Endothelial cell of umbilical vein (primary cell): ENCODE measurements at regions not wholly inside any gene's neighbourhood (a gene's known extent, or its start where the extent isn't known, plus 50 kb on each side); places are given as distances from the start of the nearest gene placed in this dataset.

Experiments
- BruUV-seq: library from RNA; stranded (reverse); fragments of 400-500 nt; replicated peaks from 2 replicates; lab custom pipeline; 2021; lab: Mats Ljungman, UMichigan
- CTCF ChIA-PET: fragments of 300-600, 350-600 bp; sonication (Branson Sonifier 250); formaldehyde crosslinking; loops from one replicate; lab custom pipeline; 2021; ENCODE audit warnings: antibody characterized with exemption, inconsistent platforms; lab: Charles Lee
- POLR2A ChIA-PET: fragments of 300-600, 350-600 bp; sonication (Branson Sonifier 250); formaldehyde crosslinking; loops from one replicate; lab custom pipeline; 2021; ENCODE audit warnings: antibody characterized with exemption, inconsistent platforms; lab: Charles Lee
- DNase-seq: peaks from one replicate; pipeline ENCODE4 v3.0.0-alpha.2; 2011; ENCODE audit warnings: low read depth, low spot score
- FAIRE-seq: peaks from 2 replicates; lab custom pipeline; 2011; peaks lifted over from hg19 to GRCh38; lab: Jason Lieb, UNC
- H2AFZ ChIP-seq: 2 replicates; pipeline ENCODE4 v1.6.0; 2012; ENCODE audit warnings: low read depth, low read length, control low read depth, inconsistent platforms
- H3K27ac ChIP-seq: 2 replicates; pipeline ENCODE4 v1.5.1; 2011; ENCODE audit warnings: low read depth, mild to moderate bottlenecking, control low read depth, low read length, moderate library complexity; ENCODE audit not compliant: insufficient read depth
- H3K27me3 ChIP-seq, 2 experiments: 2 replicates each; pipeline versions ENCODE4 v1.6.0 to v1.6.1; 2011; ENCODE audit warnings: low read length in 2 of 2, mixed read lengths in 1 of 2; ENCODE audit not compliant: control insufficient read depth in 2 of 2, insufficient read depth in 2 of 2
- H3K36me3 ChIP-seq, 2 experiments: 2 replicates in 1 of 2; 3 replicates in 1 of 2; pipeline ENCODE4 v1.5.1; 2011; ENCODE audit warnings: low read length in 2 of 2, mild to moderate bottlenecking in 1 of 2, moderate library complexity in 1 of 2; ENCODE audit not compliant: control insufficient read depth in 2 of 2, insufficient read depth in 2 of 2; ENCODE audit errors: extremely low read depth in 1 of 2
- H3K4me1 ChIP-seq: 3 replicates; pipeline ENCODE4 v1.5.1; 2011; ENCODE audit warnings: mild to moderate bottlenecking, low read length; ENCODE audit not compliant: control insufficient read depth, insufficient read depth; ENCODE audit errors: extremely low read depth
- H3K4me2 ChIP-seq: 2 replicates; pipeline ENCODE4 v1.6.1; 2011; ENCODE audit warnings: low read length, control low read depth, mixed read lengths; ENCODE audit not compliant: insufficient read depth
- H3K4me3 ChIP-seq, 3 experiments: fragments of 200-600 bp in 1 of 3; sonication (generic), shearing (Covaris generic) in 1 of 3; replicated peaks in 1 of 3; 2 replicates each; pipeline ENCODE4 v1.5.1; 2011 to 2016; ENCODE audit warnings: control low read depth in 3 of 3, low read length in 3 of 3, mild to moderate bottlenecking in 2 of 3, inconsistent platforms in 1 of 3, low read depth in 1 of 3, moderate library complexity in 1 of 3; ENCODE audit not compliant: insufficient read depth in 1 of 3
- H3K79me2 ChIP-seq: 2 replicates; pipeline ENCODE4 v1.6.0; 2012; ENCODE audit warnings: low read length, inconsistent platforms; ENCODE audit not compliant: control insufficient read depth, insufficient read depth
- H3K9ac ChIP-seq: replicated peaks from 2 replicates; pipeline ENCODE3; 2011; ENCODE audit warnings: low read length, control low read depth; ENCODE audit not compliant: insufficient read depth; ENCODE audit errors: extremely low read depth
- H3K9me1 ChIP-seq: replicated peaks from 3 replicates; pipeline ENCODE4 v1.6.0; 2011; ENCODE audit warnings: mild to moderate bottlenecking, low read length; ENCODE audit not compliant: control insufficient read depth, insufficient read depth; ENCODE audit errors: extremely low read depth
- H3K9me3 ChIP-seq: replicated peaks from 2 replicates; pipeline ENCODE4 v1.5.1; 2012; ENCODE audit warnings: low read length, inconsistent platforms; ENCODE audit not compliant: control insufficient read depth, insufficient read depth
- H4K20me1 ChIP-seq: replicated peaks from 2 replicates; pipeline ENCODE3; 2011; ENCODE audit warnings: mild to moderate bottlenecking, low read length; ENCODE audit not compliant: control insufficient read depth, insufficient read depth; ENCODE audit errors: extremely low read depth
- CTCF ChIP-seq, 2 donors: IDR thresholded peaks; 1 replicate in 1 of 2; 2 replicates in 1 of 2; pipeline ENCODE4 v1.5.1; 2011; ENCODE audit warnings: low read length in 2 of 2, mild to moderate bottlenecking in 2 of 2, moderate library complexity in 2 of 2, control low read depth in 1 of 2, inconsistent platforms in 1 of 2, low read depth in 1 of 2; ENCODE audit not compliant: insufficient read depth in 1 of 2; ENCODE audit errors: extremely low read depth in 1 of 2
- FOS ChIP-seq: IDR thresholded peaks from 2 replicates; pipeline ENCODE4 v1.6.1; 2011; ENCODE audit warnings: mild to moderate bottlenecking, low read length, moderate library complexity, borderline replicate concordance; ENCODE audit not compliant: insufficient read depth
- GATA2 ChIP-seq: IDR thresholded peaks from 2 replicates; pipeline ENCODE4 v1.7.0; 2011; ENCODE audit warnings: low read depth, mild to moderate bottlenecking, moderate library complexity, mixed read lengths, low read length; ENCODE audit not compliant: insufficient read length, insufficient read depth
- JUN ChIP-seq: IDR thresholded peaks from 2 replicates; pipeline ENCODE4 v1.6.1; 2011; ENCODE audit warnings: borderline replicate concordance, low read depth; ENCODE audit not compliant: insufficient read length, insufficient read depth
- MYC ChIP-seq: IDR thresholded peaks from one replicate; pipeline ENCODE4 v1.6.1; 2011; ENCODE audit warnings: mild to moderate bottlenecking, low read depth, low read length
- POLR2A ChIP-seq: IDR thresholded peaks from 2 replicates; pipeline ENCODE4 v1.6.1; 2012; ENCODE audit warnings: low read depth, mild to moderate bottlenecking, control low read depth, low read length
- dilution Hi-C: fragments of 300-500 bp; cut with MboI; formaldehyde crosslinking; loops from one replicate; pipeline ENCODE4 v1.15.0; 2019; ENCODE audit warnings: low sequenced_read_pairs; ENCODE audit not compliant: extremely low pct_ligation_motif_present
- intact Hi-C: fragments of 100-400 bp; cut with micrococcal nuclease; formaldehyde crosslinking; loops from one replicate; pipeline ENCODE4 v1.10.0; 2022
- TF ChIP-seq, protein P1 (sequence below): IDR thresholded peaks from 2 replicates; pipeline ENCODE4 v1.6.1; 2011; ENCODE audit not compliant: insufficient read depth, insufficient read length

DNA sequence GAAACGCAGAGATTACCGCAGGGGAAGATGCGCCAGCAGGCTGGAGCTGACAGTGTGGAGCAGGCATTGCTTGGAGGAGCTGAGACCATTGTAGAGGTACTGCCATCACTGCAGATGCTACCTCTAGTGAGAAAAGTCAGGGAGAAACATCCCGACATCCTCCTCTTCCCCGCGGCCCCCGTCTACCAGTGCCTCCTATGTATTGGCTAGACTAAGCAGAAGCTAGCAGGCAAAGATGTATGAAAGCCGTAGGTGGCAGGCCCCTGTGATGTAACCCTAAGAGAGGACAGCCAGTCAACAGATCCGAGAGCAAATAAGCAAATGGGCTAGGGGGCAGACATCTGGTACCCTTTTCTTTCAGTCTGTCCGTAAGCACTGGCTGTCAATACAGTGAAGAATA lies 115.5 kb upstream of the ACTBL2 start:
- H3K9me3 ChIP-seq, result no peaks in the 10 kb centered on the region
- no TSS peak for BruUV-seq
- H3K4me1 ChIP-seq, result no peaks in the 10 kb centered on the region
- peaks cover 2 to 6% of the 10 kb centered on the region in 2 experiments for H3K27me3 ChIP-seq
- dilution Hi-C loops (no loop called here), intact Hi-C loops (no loop called here)
- H3K4me2 ChIP-seq, result no peak overlapping the region
- ChIA-PET CTCF (interaction anchor here (0.7 kb wide), 1 partner anchor 15 kb away, joined by 3 read pairs; no protein-coding TSS in a partner anchor), POLR2A (no interaction called here)
- DNase-seq (no peak), FAIRE-seq (no peak)
- no peak overlapping the region for H3K9ac ChIP-seq
- H3K4me3 ChIP-seq, result no peak overlapping the region
- no peaks in the 10 kb centered on the region for H4K20me1 ChIP-seq
- no peak overlapping the region for H2AFZ ChIP-seq
- H3K9me1 ChIP-seq, result no peaks in the 10 kb centered on the region
- TF ChIP-seq JUN (no peak), CTCF (IDR thresholded peaks at IDR 0.05; ENCODE audit: extremely low read depth in 1 of 2, insufficient read depth in 1 of 2, low read depth in 1 of 2, low read length in 2 of 2) (no peak), GATA2 (no peak), MYC (no peak), POLR2A (no peak), FOS (no peak)
- TF ChIP-seq, protein P1, sequence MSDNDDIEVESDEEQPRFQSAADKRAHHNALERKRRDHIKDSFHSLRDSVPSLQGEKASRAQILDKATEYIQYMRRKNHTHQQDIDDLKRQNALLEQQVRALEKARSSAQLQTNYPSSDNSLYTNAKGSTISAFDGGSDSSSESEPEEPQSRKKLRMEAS, result no peak
- H3K79me2 ChIP-seq, result no peaks in the 10 kb centered on the region
- H3K36me3 ChIP-seq, result no peaks in the 10 kb centered on the region
- no peak overlapping the region for H3K27ac ChIP-seq
